ENCODE measurements at regions not wholly inside any gene's neighbourhood (a gene's known extent, or its start where the extent isn't known, plus 50 kb on each side); places are given as distances from the start of the nearest gene placed in this dataset.
"Not testable (repeated sequence)": the region's sequence is repeated elsewhere in the genome, so short reads cannot be mapped to it uniquely, and the experiment has no call there.

GRCh38 chr14:44873536-44873935 is 88.2 kb downstream of the KLHL28 start:
- no peak overlapping the region for H3K27ac ChIP-seq (ENCODE audit: insufficient read depth, low read depth, low read length, poor library complexity, severe bottlenecking)
- no peaks in the 10 kb centered on the region for H3K4me1 ChIP-seq (ENCODE audit: control insufficient read depth, insufficient read depth, low read length)
- H3K27me3 ChIP-seq (ENCODE audit: control insufficient read depth, insufficient read depth, low read length, poor library complexity, severe bottlenecking): no peaks in the 10 kb centered on the region
- no peaks in the 10 kb centered on the region for H3K36me3 ChIP-seq (ENCODE audit: control insufficient read depth, insufficient read depth, low read length)
- no peaks in the 10 kb centered on the region for H3K9me3 ChIP-seq (ENCODE audit: control insufficient read depth, low read length)
- WGBS, 2 experiments: 73 to 74% methylated on average over 10 of the region's 10 CpGs
- H3K4me3 ChIP-seq (ENCODE audit: insufficient read depth, low read depth, low read length): no peak overlapping the region

DNA sequence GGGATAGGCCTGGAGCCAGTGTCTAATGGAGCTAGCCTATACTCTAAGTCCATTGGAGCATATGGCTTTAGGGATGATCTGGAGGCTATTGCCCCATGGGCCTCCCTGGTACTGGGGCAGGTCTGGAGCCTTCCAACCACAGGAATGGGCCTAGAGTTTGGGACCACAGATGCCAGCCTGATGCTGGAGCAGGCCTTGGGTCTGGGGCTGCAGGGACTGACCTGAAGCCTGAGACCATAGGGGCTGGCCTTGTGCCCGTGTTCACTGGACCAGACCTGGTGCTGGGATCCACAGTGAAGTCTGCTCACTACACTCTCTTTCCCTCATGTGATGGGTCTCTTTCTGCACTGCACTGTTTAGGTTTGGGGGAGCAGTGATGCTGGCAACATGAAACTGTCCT is 95.0 kb downstream of the KLHL28 start:
- H3K4me1 ChIP-seq (ENCODE audit: control insufficient read depth, insufficient read depth, low read length): no peaks in the 10 kb centered on the region
- no peaks in the 10 kb centered on the region for H3K9me3 ChIP-seq (ENCODE audit: control insufficient read depth, low read length)
- H3K27me3 ChIP-seq (ENCODE audit: control insufficient read depth, insufficient read depth, low read length, poor library complexity, severe bottlenecking): no peaks in the 10 kb centered on the region
- WGBS, 2 experiments: 91 to 92% methylated on average over 1 of the region's 1 CpG
- H3K36me3 ChIP-seq (ENCODE audit: control insufficient read depth, insufficient read depth, low read length): no peaks in the 10 kb centered on the region
- no peak overlapping the region for H3K4me3 ChIP-seq (ENCODE audit: insufficient read depth, low read depth, low read length)
- no peak overlapping the region for H3K27ac ChIP-seq (ENCODE audit: insufficient read depth, low read depth, low read length, poor library complexity, severe bottlenecking)

GRCh38 chr14:44866322-44866721 is 95.4 kb downstream of the KLHL28 start:
- no peak overlapping the region for H3K27ac ChIP-seq (ENCODE audit: insufficient read depth, low read depth, low read length, poor library complexity, severe bottlenecking)
- H3K36me3 ChIP-seq (ENCODE audit: control insufficient read depth, insufficient read depth, low read length): no peaks in the 10 kb centered on the region
- no peaks in the 10 kb centered on the region for H3K27me3 ChIP-seq (ENCODE audit: control insufficient read depth, insufficient read depth, low read length, poor library complexity, severe bottlenecking)
- no peak overlapping the region for H3K4me3 ChIP-seq (ENCODE audit: insufficient read depth, low read depth, low read length)
- no peaks in the 10 kb centered on the region for H3K4me1 ChIP-seq (ENCODE audit: control insufficient read depth, insufficient read depth, low read length)
- H3K9me3 ChIP-seq (ENCODE audit: control insufficient read depth, low read length): no peaks in the 10 kb centered on the region
- 93 to 95% methylated on average over 2 of the region's 2 CpGs for WGBS, 2 experiments

DNA sequence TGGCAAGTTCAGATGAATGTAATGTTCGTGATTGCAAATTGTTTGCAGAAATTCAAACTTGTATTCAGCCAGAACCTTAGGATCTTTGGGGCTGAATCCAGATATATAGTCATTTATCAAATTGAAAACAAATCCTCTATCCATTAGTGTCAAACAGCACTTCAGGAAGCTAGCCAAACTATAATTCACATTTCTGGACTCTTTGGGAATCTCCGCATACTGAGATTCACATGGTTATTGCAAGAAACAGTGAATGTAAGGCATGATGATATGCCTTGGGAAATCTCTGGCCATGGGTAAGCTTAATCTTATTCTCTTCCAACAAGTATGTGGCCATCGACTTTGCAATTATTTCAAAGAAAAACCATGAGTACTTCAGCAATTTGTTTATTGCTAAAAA is 98.5 kb downstream of the KLHL28 start:
- no peak overlapping the region for H3K27ac ChIP-seq (ENCODE audit: insufficient read depth, low read depth, low read length, poor library complexity, severe bottlenecking)
- H3K4me1 ChIP-seq (ENCODE audit: control insufficient read depth, insufficient read depth, low read length): no peaks in the 10 kb centered on the region
- no peaks in the 10 kb centered on the region for H3K36me3 ChIP-seq (ENCODE audit: control insufficient read depth, insufficient read depth, low read length)
- 83 to 84% methylated on average over 3 of the region's 3 CpGs for WGBS, 2 experiments
- no peaks in the 10 kb centered on the region for H3K9me3 ChIP-seq (ENCODE audit: control insufficient read depth, low read length)
- no peak overlapping the region for H3K4me3 ChIP-seq (ENCODE audit: insufficient read depth, low read depth, low read length)
- H3K27me3 ChIP-seq (ENCODE audit: control insufficient read depth, insufficient read depth, low read length, poor library complexity, severe bottlenecking): no peaks in the 10 kb centered on the region

- Histone ChIP-seq H3K4me1 (ENCODE audit: control insufficient read depth, insufficient read depth, low read length) (no peaks in the 10 kb centered on the region), H3K27me3 (ENCODE audit: control insufficient read depth, insufficient read depth, low read length, poor library complexity, severe bottlenecking) (no peaks in the 10 kb centered on the region), H3K36me3 (ENCODE audit: control insufficient read depth, insufficient read depth, low read length) (no peaks in the 10 kb centered on the region), H3K27ac (ENCODE audit: insufficient read depth, low read depth, low read length, poor library complexity, severe bottlenecking) (no peak overlapping the region), H3K9me3 (ENCODE audit: control insufficient read depth, low read length) (no peaks in the 10 kb centered on the region), H3K4me3 (ENCODE audit: insufficient read depth, low read depth, low read length) (no peak overlapping the region)
- WGBS, 2 experiments: 93 to 96% methylated on average over 4 of the region's 4 CpGs
Measured at GRCh38 chr14:44854114-44854513, 107.6 kb downstream of the KLHL28 start.

GRCh38 chr14:44847526-44848309 is 114.0 kb downstream of the KLHL28 start:
- no peaks in the 10 kb centered on the region for H3K9me3 ChIP-seq (ENCODE audit: control insufficient read depth, low read length)
- no peaks in the 10 kb centered on the region for H3K27me3 ChIP-seq (ENCODE audit: control insufficient read depth, insufficient read depth, low read length, poor library complexity, severe bottlenecking)
- no peak overlapping the region for H3K4me3 ChIP-seq (ENCODE audit: insufficient read depth, low read depth, low read length)
- no peak overlapping the region for H3K27ac ChIP-seq (ENCODE audit: insufficient read depth, low read depth, low read length, poor library complexity, severe bottlenecking)
- WGBS, 2 experiments: 92 to 96% methylated on average over 8 of the region's 8 CpGs
- H3K4me1 ChIP-seq (ENCODE audit: control insufficient read depth, insufficient read depth, low read length): no peaks in the 10 kb centered on the region
- no peaks in the 10 kb centered on the region for H3K36me3 ChIP-seq (ENCODE audit: control insufficient read depth, insufficient read depth, low read length)

DNA sequence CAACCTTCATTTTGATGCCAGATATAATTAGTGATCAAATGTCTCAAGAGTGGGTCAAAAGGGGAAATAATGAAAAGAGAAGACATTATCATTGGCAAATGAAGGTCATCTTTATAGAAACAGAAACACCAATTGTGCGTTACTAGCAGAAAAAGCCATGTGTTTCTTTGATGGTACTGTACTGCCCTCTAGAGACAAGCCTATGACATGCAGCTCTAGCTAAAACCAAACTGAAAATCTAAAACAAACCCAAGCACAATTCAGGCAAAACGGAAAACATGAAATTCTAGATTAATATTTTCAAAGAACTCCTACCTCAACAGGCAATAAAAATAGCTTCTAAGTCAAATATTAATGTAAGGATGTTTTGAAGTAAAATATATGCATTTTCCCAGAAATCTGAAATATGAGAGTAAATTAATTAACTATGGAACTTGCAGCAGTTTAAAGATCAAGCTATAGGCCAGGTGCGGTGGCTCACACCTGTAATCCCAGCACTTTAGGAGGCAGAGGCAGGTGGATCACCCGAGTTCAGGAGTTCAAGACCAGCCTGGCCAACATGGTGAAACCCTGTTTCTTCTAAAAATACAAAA is 115.4 kb downstream of the KLHL28 start:
- 35 to 48% methylated on average over 3 to 4 of the region's 4 CpGs for WGBS, 2 experiments
- no peaks in the 10 kb centered on the region for H3K9me3 ChIP-seq (ENCODE audit: control insufficient read depth, low read length)
- H3K27ac ChIP-seq (ENCODE audit: insufficient read depth, low read depth, low read length, poor library complexity, severe bottlenecking): no peak overlapping the region

GRCh38 chr14:44835928-44836327 is 125.8 kb downstream of the KLHL28 start:
- H3K4me3 ChIP-seq (ENCODE audit: insufficient read depth, low read depth, low read length); H3K36me3 ChIP-seq (ENCODE audit: control insufficient read depth, insufficient read depth, low read length); H3K27ac ChIP-seq (ENCODE audit: insufficient read depth, low read depth, low read length, poor library complexity, severe bottlenecking); H3K9me3 ChIP-seq (ENCODE audit: control insufficient read depth, low read length); H3K4me1 ChIP-seq (ENCODE audit: control insufficient read depth, insufficient read depth, low read length); H3K27me3 ChIP-seq (ENCODE audit: control insufficient read depth, insufficient read depth, low read length, poor library complexity, severe bottlenecking): not testable (repeated sequence)
- WGBS, 2 experiments: 91 to 97% methylated on average over 7 to 8 of the region's 9 CpGs

More for the DNA sequence above, 115.4 kb downstream of the KLHL28 start:
- Histone ChIP-seq H3K4me3 (ENCODE audit: insufficient read depth, low read depth, low read length) (no peak overlapping the region), H3K36me3 (ENCODE audit: control insufficient read depth, insufficient read depth, low read length) (no peaks in the 10 kb centered on the region), H3K27me3 (ENCODE audit: control insufficient read depth, insufficient read depth, low read length, poor library complexity, severe bottlenecking) (no peaks in the 10 kb centered on the region), H3K4me1 (ENCODE audit: control insufficient read depth, insufficient read depth, low read length) (no peaks in the 10 kb centered on the region)

DNA sequence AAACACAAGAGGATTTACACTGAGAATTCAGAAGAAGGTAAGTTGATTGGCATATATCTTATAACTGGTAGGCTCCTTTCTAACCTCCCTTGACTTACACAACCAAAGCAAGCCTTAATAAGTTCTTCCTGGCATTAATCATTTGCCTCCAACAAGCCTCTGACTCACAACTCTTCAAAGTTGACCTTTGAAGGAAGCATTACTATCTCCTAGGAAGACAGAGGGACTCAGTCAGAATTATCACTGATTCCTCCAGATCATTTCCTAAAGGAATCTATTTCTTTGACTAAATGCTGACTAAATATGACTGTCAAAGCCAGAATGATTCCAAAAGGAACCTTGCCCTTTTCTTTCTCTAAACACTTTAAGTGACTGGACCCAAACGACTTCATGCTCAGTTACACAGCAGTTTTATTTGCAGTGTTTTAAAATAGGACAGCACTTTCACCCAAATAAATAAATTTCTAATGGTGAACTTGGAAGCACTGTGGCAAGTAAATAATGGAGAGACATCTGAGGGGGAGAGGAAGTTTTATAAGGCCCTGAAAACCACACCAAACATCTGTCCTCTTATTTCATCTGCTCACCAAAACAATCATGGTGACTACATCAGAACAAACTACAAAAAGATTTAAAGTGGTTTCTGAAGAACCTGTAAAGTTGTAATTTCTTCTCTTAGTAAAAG is 128.2 kb downstream of the KLHL28 start:
- H3K4me3 ChIP-seq (ENCODE audit: insufficient read depth, low read depth, low read length): no peak overlapping the region
- H3K27ac ChIP-seq (ENCODE audit: insufficient read depth, low read depth, low read length, poor library complexity, severe bottlenecking): no peak overlapping the region
- 70 to 80% methylated on average over 1 of the region's 1 CpG for WGBS, 2 experiments
- no peaks in the 10 kb centered on the region for H3K9me3 ChIP-seq (ENCODE audit: control insufficient read depth, low read length)
- no peaks in the 10 kb centered on the region for H3K4me1 ChIP-seq (ENCODE audit: control insufficient read depth, insufficient read depth, low read length)
- no peaks in the 10 kb centered on the region for H3K36me3 ChIP-seq (ENCODE audit: control insufficient read depth, insufficient read depth, low read length)
- no peaks in the 10 kb centered on the region for H3K27me3 ChIP-seq (ENCODE audit: control insufficient read depth, insufficient read depth, low read length, poor library complexity, severe bottlenecking)

DNA sequence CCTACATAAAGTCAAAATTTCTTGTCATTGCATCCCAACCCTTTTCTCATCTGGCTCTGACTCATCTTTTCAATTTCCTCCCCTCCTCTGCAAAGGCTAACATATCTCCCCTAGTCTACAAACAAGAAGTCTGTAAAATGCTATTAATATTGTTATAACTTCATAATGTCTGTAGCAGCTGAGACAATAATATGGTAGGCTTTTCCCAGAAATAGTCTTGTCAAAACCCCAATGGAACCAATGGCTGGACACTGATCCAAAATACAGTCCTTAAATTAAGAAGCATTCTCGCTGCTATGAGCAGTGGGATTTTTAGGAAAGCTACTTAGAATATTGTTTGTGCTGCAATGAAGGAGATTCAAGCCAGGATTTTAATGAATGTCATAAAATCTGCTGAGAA is 131.4 kb downstream of the KLHL28 start:
- H3K4me1 ChIP-seq (ENCODE audit: control insufficient read depth, insufficient read depth, low read length): no peaks in the 10 kb centered on the region
- H3K27me3 ChIP-seq (ENCODE audit: control insufficient read depth, insufficient read depth, low read length, poor library complexity, severe bottlenecking): no peaks in the 10 kb centered on the region
- H3K4me3 ChIP-seq (ENCODE audit: insufficient read depth, low read depth, low read length): no peak overlapping the region
- 95 to 100% methylated on average over 1 of the region's 1 CpG for WGBS, 2 experiments
- no peak overlapping the region for H3K27ac ChIP-seq (ENCODE audit: insufficient read depth, low read depth, low read length, poor library complexity, severe bottlenecking)
- H3K9me3 ChIP-seq (ENCODE audit: control insufficient read depth, low read length): no peaks in the 10 kb centered on the region
- H3K36me3 ChIP-seq (ENCODE audit: control insufficient read depth, insufficient read depth, low read length): no peaks in the 10 kb centered on the region

All from ectodermal cell (in vitro differentiated cells).